Fibroblast of villous mesenchyme (primary cell): ENCODE measurements at regions not wholly inside any gene's neighbourhood (a gene's known extent, or its start where the extent isn't known, plus 50 kb on each side); places are given as distances from the start of the nearest gene placed in this dataset.

Source experiments
- DNase-seq: peaks from one replicate; pipeline ENCODE4 v3.0.0-alpha.2; 2010; ENCODE audit warnings: low read depth
- H3K4me3 ChIP-seq: 2 replicates; pipeline ENCODE4 v1.5.1; 2011; ENCODE audit warnings: low read depth, mild to moderate bottlenecking, low read length
- CTCF ChIP-seq: IDR thresholded peaks from 2 replicates; pipeline ENCODE4 v1.5.1; 2012; ENCODE audit warnings: low read depth, mild to moderate bottlenecking, low read length; ENCODE audit not compliant: insufficient read depth

- peak; percentile 87 for DNase-seq
- H3K4me3 ChIP-seq: no peak overlapping the region
- TF ChIP-seq CTCF: peak; percentile 58
These were observed 656.4 kb downstream of the LTN1 start for GRCh38 chr21:28336314-28336713.

- H3K4me3 ChIP-seq: no peak overlapping the region
- no peak for TF ChIP-seq CTCF
- DNase-seq: no peak
These were observed 658.3 kb downstream of the LTN1 start for GRCh38 chr21:28334407-28334806.

- peak; percentile 87 for DNase-seq
These were observed 659.0 kb downstream of the LTN1 start for GRCh38 chr21:28333578-28334075.

GRCh38 chr21:28332796-28333195 lies 659.9 kb downstream of the LTN1 start:
- TF ChIP-seq CTCF: no peak
- H3K4me3 ChIP-seq: no peak overlapping the region
- DNase-seq: no peak

More at GRCh38 chr21:28333578-28334075, 659.0 kb downstream of the LTN1 start:
- no peak for TF ChIP-seq CTCF
- H3K4me3 ChIP-seq: no peak overlapping the region

GRCh38 chr21:28325618-28326017 lies 667.1 kb downstream of the LTN1 start:
- no peak overlapping the region for H3K4me3 ChIP-seq
- no peak for DNase-seq
- TF ChIP-seq CTCF: no peak

GRCh38 chr21:28324690-28325089 lies 668.0 kb downstream of the LTN1 start:
- TF ChIP-seq CTCF: no peak
- H3K4me3 ChIP-seq: no peak overlapping the region
- DNase-seq: no peak
